ENCODE measurements at regions not wholly inside any gene's neighbourhood (a gene's known extent, or its start where the extent isn't known, plus 50 kb on each side); places are given as distances from the start of the nearest gene placed in this dataset.

GRCh38 chr17:77668518-77668917 is 290.0 kb upstream of the TNRC6C start:
- no peak for FAIRE-seq

- FAIRE-seq, result no peak
Measured at GRCh38 chr17:77670173-77670572, 288.3 kb upstream of the TNRC6C start.

DNA sequence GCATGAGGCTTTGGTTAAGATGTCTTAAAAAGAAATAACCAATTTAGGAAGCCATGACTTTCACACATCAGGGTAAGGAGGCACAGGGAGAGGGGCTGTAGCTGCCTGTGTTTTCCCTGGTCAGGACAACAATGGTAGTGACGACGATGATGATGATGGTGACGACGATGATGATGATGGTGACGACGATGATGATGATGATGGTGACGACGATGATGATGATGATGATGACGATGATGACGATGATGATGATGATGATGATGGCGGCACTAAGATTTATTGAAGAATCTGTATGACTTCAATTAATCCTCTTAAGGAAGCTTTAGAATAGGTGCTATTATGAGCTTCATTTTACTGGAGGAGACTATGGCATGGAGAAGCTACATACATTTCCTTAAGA is 284.1 kb upstream of the TNRC6C start:
- no peak for FAIRE-seq

- FAIRE-seq, result no peak
Measured at GRCh38 chr17:77675411-77675810, 283.1 kb upstream of the TNRC6C start.

DNA sequence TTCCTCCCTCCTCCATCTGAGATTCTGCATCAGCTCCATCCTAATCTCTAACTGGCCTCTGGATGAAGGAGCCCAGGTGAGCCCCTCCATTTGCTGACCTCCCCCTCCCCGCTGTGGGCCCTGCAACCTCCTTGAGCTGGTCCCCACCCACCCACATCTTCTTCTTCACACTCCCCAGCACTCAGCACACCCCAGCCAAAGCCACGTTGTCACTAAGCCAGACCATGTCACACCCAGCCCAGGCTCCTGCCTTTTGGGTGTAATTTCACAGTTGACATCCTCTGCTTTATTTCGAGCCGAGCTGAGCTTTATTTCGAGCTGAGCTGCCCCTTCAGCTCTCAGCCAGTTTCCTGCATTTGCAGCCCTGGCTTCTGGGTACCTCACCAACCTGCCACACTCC is 282.7 kb upstream of the TNRC6C start:
- no peak for FAIRE-seq

GRCh38 chr17:77676237-77676661 is 282.3 kb upstream of the TNRC6C start:
- FAIRE-seq, result no peak

GRCh38 chr17:77677211-77677610 is 281.3 kb upstream of the TNRC6C start:
- FAIRE-seq, result no peak

DNA sequence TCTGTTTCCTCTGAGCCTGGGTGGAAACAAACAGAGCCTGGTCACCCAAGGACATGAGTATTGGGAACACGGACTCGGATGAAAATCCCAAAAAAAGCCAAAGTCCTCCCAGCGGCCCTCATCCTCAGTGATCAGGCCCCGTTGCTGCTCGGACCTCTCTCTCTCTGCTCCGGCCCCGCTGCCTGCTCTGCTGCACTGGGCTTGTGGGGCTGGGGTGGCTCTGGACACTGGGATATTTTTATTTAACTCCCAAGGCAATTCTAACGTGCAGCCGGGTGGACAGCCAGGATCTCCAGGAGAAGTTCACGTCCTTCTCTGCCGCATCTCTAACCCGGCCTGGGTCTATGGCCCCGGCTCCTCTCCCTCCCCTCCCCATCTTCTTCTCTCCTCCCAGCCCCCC is 280.9 kb upstream of the TNRC6C start:
- no peak for FAIRE-seq

DNA sequence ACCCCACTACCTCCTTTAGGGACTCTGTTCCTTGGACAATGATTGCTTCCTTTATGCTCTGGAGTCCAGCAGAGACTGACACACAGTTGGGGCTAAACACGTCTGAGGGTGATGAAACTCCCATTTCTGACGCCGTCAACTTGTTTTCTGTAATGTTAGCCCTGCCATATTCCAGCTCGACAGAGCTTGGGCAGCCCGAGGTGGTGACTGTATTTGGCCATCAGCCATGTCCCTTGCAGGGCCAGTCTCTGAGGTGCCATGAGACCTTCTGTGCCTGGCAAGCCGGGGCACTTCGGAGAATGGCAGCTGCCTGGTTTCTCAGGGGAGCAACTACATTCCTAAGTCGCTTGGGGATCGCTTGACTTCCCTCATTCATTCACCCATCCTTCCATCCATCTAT is 278.9 kb upstream of the TNRC6C start:
- no peak for FAIRE-seq

DNA sequence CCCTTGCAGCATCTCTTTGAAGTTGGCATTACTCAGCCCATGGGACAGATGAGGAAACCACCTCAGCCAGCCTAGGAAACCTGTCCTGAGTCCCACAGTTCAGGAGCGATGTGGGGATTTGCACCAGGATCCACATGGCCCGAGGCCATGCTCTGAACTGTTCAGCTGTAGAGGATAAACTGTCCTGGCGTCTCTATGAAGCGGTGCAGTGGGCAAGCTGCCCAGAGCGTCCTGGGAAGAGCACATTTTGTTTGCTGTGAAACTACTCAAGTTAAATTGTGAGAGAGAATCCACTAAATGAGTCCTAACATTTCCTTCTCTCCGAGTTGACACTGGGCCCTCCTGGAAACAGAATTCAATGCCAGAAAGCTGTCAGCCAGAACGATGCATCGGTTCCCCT is 276.6 kb upstream of the TNRC6C start:
- no peak for FAIRE-seq

- FAIRE-seq, result no peak
Measured at GRCh38 chr17:77684803-77685798, 273.4 kb upstream of the TNRC6C start.

DNA sequence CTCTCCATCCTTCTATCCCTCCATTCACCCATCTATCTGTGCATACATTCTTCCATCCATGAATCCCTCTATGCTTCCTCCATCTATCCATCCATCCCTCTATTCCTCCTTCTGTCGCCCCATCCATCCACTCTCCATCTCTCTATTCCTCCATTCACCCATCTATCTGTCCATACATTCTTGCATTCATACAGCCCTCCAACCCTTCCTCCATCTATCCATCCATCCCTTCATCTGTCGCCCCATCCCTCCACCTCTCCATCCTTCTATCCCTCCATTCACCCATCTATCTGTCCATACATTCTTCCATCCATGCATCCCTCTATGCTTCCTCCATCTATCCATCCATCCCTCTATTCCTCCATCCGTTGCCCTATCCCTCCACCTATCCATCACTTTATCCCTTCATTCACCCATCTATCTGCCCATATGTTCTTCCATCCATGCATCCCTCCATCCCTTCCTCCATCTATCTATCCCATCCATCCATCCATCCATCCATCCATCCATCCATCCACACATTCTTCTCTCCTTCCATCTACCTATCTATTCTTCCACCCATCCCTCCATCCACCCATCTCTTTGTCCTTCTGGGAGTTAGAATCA is 272.5 kb upstream of the TNRC6C start:
- no peak for FAIRE-seq

GRCh38 chr17:77686903-77687302 is 271.6 kb upstream of the TNRC6C start:
- no peak for FAIRE-seq

DNA sequence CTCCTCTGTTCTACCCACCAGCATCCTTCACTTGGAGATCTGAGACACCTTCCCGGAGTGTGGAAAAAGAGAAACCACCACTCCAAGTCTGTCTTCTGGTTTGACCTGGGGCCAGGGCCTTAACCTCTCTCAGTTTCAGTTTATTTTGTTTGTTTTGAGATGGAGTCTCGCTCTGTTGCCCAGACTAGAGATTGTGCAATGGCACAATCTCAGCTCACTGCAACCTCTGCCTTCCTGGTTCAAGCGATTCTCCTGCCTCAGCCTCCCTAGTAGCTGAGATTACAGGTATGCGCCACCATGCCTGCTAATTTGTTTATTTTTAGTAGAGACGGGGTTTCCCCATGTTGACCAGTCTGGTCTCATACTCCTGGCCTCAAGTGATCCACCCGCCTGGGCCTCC is 271.1 kb upstream of the TNRC6C start:
- FAIRE-seq, result no peak

- FAIRE-seq, result no peak
Measured at GRCh38 chr17:77687921-77688320, 270.6 kb upstream of the TNRC6C start.

DNA sequence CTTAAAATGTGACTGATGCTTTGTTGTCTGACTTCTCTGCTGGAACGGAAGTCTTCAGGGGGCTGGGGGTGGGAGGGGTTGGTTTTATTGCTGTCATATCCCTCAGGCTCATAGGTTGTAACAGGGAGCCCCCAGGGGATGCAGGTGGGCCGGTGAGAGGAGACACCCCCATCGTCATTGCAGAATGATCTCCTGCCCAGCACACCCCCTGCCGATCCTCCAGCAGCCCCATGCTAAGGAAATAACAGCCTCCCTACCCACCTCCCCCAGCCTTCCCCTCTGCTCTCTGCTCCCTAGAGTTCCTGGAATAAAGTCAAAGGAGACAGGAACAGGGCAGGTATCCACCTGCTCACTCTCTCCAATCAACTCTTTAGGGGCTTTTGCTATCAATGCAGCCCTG is 270.1 kb upstream of the TNRC6C start:
- FAIRE-seq, result no peak

- no peak for FAIRE-seq
Measured at GRCh38 chr17:77690271-77691161, 268.0 kb upstream of the TNRC6C start.

DNA sequence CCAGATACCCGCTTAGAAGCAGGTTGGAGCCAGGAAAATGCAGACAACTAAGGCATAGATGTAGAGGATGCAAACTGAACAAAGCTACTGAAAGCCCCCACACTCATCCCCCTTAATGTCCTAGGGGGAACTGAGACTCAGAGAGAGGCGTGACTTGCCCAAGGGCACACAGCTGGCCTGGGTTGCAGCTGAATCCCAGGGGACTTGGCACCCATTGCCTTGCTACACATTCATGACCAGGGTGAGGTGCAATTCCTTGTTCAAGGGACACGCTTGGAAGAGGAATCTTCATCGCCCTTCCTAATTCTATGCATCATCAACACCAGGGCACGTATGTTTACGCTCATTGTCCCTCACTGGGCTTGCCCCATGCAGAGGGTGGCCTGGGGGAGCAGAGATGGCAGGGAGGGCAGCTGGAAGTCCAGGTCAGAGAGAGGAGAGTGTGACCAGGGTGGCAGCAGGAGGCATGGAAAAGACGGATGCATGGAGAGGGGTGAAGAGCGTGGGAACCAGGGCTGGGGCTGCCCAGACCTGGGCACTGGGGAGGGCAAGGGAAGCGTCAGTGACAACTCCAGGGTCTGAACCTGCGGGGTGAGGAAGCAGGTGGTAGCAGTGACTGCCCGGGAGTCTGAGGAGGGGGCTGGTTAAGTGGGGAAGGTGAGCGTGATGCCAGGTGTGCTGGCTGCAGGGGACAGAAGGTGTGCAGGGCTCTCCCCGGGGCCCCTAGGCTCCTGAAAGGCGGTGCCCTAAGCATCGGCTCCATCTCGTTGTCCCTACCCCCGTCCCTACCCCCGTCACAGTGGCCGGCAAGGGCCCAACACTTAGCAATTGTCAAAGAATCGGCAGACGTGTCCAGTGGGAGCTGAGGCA is 267.1 kb upstream of the TNRC6C start:
- FAIRE-seq, result no peak

DNA sequence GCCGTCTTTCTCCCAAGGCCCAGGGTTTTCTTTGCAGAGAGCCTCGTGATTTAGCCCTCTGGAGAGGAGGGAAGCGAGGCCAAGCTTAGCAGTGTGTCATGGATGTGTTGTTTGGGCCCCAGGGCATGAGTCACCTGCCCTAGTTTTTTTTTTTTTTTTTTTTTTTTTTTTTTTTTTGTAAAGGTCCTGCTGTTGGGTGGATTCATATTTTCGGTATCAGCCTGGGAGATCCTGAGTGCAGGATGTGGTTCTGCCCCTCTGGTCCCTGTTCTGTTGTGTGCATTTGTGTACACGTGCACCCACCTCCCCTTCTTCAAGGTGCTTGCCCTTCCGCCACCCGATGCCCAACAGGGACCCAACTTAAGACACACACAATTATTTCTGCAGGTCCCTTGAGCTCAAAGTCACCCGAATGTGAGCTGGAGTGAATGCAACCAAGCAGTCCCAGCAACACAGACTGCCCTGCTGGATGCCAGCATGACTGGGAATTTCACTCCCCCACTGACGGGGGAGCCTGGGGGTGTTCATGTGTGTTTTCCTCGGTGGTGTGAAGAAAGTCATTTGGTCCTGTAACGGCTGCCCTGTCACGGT is 265.8 kb upstream of the TNRC6C start:
- no peak for FAIRE-seq

GRCh38 chr17:77693301-77693700 is 265.2 kb upstream of the TNRC6C start:
- no peak for FAIRE-seq

DNA sequence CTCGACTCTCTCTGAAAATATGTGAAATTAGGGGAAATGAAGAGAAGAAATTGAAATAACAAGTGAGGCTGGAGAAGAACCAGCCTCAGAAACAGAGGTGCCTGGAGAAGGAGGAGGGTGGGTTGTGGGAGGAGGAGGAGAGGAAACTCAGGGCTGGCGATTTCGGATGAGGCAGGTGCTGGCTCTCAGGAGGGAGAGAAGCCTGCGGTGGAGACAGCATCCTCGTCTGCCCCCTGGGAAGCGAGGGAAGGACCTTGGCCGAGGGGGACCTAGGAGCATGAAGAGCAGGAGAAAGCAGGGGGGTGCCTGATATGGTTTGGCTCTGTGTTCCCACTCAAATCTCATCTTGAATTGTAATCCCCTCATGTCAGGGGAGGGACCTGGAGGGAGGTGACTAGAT is 264.7 kb upstream of the TNRC6C start:
- no peak for FAIRE-seq

Measured in islet of Langerhans (tissue), 1 donor.